Islet precursor cell (in vitro differentiated cells): ENCODE measurements at regions not wholly inside any gene's neighbourhood (a gene's known extent, or its start where the extent isn't known, plus 50 kb on each side); places are given as distances from the start of the nearest gene placed in this dataset.

Experiments used
- DNase-seq: peaks from one replicate; pipeline ENCODE4 v3.0.0-alpha.2; 2018

- DNase-seq = no peak
Observed at GRCh38 chr21:16708101-16708835, 804.6 kb upstream of the CXADR start.

GRCh38 chr21:16709866-16710550, 802.8 kb upstream of the CXADR start:
- DNase-seq = no peak

GRCh38 chr21:16711757-16712156, 801.1 kb upstream of the CXADR start:
- no peak for DNase-seq

GRCh38 chr21:16713331-16714117, 799.3 kb upstream of the CXADR start:
- DNase-seq = no peak

- no peak for DNase-seq
Observed at GRCh38 chr21:16740511-16740910, 772.3 kb upstream of the CXADR start.

GRCh38 chr21:16741141-16741665, 771.6 kb upstream of the CXADR start:
- DNase-seq = no peak

GRCh38 chr21:16742131-16742641, 770.7 kb upstream of the CXADR start:
- DNase-seq = no peak

GRCh38 chr21:16742741-16743140, 770.1 kb upstream of the CXADR start:
- no peak for DNase-seq

GRCh38 chr21:16743317-16743716, 769.5 kb upstream of the CXADR start:
- no peak for DNase-seq

- no peak for DNase-seq
Observed at GRCh38 chr21:16750926-16751325, 761.9 kb upstream of the CXADR start.

GRCh38 chr21:16751695-16752474, 761.0 kb upstream of the CXADR start:
- DNase-seq = no peak

- DNase-seq = no peak
Observed at GRCh38 chr21:16752475-16752857, 760.4 kb upstream of the CXADR start.

- DNase-seq = no peak
Observed at GRCh38 chr21:16755061-16755460, 757.8 kb upstream of the CXADR start.

GRCh38 chr21:16767201-16767600, 745.6 kb upstream of the CXADR start:
- no peak for DNase-seq

- DNase-seq = no peak
Observed at GRCh38 chr21:16768096-16768495, 744.7 kb upstream of the CXADR start.

- DNase-seq = no peak
Observed at GRCh38 chr21:16770266-16770665, 742.6 kb upstream of the CXADR start.

GRCh38 chr21:16773206-16773605, 739.6 kb upstream of the CXADR start:
- DNase-seq = no peak

- DNase-seq = no peak
Observed at GRCh38 chr21:16775076-16775475, 737.8 kb upstream of the CXADR start.

- DNase-seq = no peak
Observed at GRCh38 chr21:16777041-16777720, 735.7 kb upstream of the CXADR start.

GRCh38 chr21:16788584-16788983, 724.3 kb upstream of the CXADR start:
- DNase-seq = no peak

- DNase-seq = no peak
Observed at GRCh38 chr21:16789636-16790035, 723.2 kb upstream of the CXADR start.

GRCh38 chr21:16792101-16792500, 720.7 kb upstream of the CXADR start:
- no peak for DNase-seq
